Keratinocyte (primary cell): ENCODE measurements at regions not wholly inside any gene's neighbourhood (a gene's known extent, or its start where the extent isn't known, plus 50 kb on each side); places are given as distances from the start of the nearest gene placed in this dataset.

ENCODE experiments used
- EZH2 ChIP-seq: IDR thresholded peaks from one replicate; pipeline ENCODE4 v1.6.1; 2012; ENCODE audit warnings: inconsistent platforms, mild to moderate bottlenecking, low read length, moderate library complexity
- TF ChIP-seq, protein P1 (sequence below), 3 experiments: IDR thresholded peaks in 1 of 3; conservative IDR thresholded peaks in 1 of 3; optimal IDR thresholded peaks in 1 of 3; 2 replicates in 2 of 3; 3 replicates in 1 of 3; pipeline versions ENCODE3 to v1.5.1; 2011; ENCODE audit warnings: low read length in 3 of 3, mild to moderate bottlenecking in 3 of 3, moderate library complexity in 2 of 3, control low read depth in 1 of 3, inconsistent platforms in 1 of 3; ENCODE audit not compliant: insufficient read depth in 2 of 3; ENCODE audit errors: extremely low read depth in 1 of 3

DNA sequence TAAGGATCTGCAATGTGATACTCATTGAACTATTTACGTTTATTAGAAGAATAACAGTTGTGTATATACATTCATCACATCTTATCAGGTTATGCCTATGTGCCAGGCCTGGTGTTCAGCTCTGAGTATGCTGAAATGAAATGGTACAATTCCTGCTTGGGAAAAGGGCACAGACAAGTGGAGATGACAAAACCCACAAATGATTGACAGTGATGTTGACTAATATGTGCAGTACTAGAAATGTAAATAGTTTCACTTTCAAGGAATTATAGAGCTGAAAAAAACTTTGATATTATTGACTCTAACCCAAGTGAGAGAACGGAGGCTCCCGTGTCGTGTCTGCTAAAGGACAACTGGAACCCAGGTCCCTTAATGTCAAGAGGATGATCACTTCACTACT, 386.8 kb upstream of the DACH1 start:
- TF ChIP-seq, protein P1, sequence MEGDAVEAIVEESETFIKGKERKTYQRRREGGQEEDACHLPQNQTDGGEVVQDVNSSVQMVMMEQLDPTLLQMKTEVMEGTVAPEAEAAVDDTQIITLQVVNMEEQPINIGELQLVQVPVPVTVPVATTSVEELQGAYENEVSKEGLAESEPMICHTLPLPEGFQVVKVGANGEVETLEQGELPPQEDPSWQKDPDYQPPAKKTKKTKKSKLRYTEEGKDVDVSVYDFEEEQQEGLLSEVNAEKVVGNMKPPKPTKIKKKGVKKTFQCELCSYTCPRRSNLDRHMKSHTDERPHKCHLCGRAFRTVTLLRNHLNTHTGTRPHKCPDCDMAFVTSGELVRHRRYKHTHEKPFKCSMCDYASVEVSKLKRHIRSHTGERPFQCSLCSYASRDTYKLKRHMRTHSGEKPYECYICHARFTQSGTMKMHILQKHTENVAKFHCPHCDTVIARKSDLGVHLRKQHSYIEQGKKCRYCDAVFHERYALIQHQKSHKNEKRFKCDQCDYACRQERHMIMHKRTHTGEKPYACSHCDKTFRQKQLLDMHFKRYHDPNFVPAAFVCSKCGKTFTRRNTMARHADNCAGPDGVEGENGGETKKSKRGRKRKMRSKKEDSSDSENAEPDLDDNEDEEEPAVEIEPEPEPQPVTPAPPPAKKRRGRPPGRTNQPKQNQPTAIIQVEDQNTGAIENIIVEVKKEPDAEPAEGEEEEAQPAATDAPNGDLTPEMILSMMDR (optimal IDR thresholded peaks at IDR 0.05 in 1 of 3, IDR thresholded peaks at IDR 0.05 in 1 of 3, conservative IDR thresholded peaks at IDR 0.05 in 1 of 3; ENCODE audit: extremely low read depth in 1 of 3, insufficient read depth in 2 of 3, low read length in 3 of 3): no peak
- no peak for TF ChIP-seq EZH2
